HL-60/S4 (cell line): ENCODE measurements at regions not wholly inside any gene's neighbourhood (a gene's known extent, or its start where the extent isn't known, plus 50 kb on each side); places are given as distances from the start of the nearest gene placed in this dataset.

Experiments used
- in situ Hi-C: fragments of 300-500 bp; cut with MboI; formaldehyde crosslinking; loops from 2 replicates; pipeline ENCODE4 v1.14.3; 2022; ENCODE audit warnings: low sequenced_read_pairs

- in situ Hi-C loops = loop anchor here (25.0 kb wide), 1 partner anchor 98 kb away; no protein-coding TSS in a partner anchor
Observed at GRCh38 chr9:1414711-1415131, 364.6 kb downstream of the DMRT2 start.

- in situ Hi-C loops = loop anchor here (25.0 kb wide), 1 partner anchor 97 kb away; no protein-coding TSS in a partner anchor
Observed at GRCh38 chr9:1415146-1415545, 365.0 kb downstream of the DMRT2 start.

- in situ Hi-C loops = loop anchor here (25.0 kb wide), 1 partner anchor 96 kb away; no protein-coding TSS in a partner anchor
Observed at GRCh38 chr9:1416261-1416660, 366.1 kb downstream of the DMRT2 start.

- in situ Hi-C loops = loop anchor here (25.0 kb wide), 1 partner anchor 91 kb away; no protein-coding TSS in a partner anchor
Observed at GRCh38 chr9:1421436-1421835, 371.3 kb downstream of the DMRT2 start.

- in situ Hi-C loops = no loop called here
Observed at GRCh38 chr9:1427875-1428274, 377.7 kb downstream of the DMRT2 start.

- in situ Hi-C loops = no loop called here
Observed at GRCh38 chr9:1429297-1429696, 379.1 kb downstream of the DMRT2 start.

GRCh38 chr9:1431461-1431860 is 381.3 kb downstream of the DMRT2 start:
- in situ Hi-C loops = no loop called here

- in situ Hi-C loops = no loop called here
Observed at GRCh38 chr9:1434052-1434767, 384.1 kb downstream of the DMRT2 start.

GRCh38 chr9:1434811-1435210 is 384.7 kb downstream of the DMRT2 start:
- in situ Hi-C loops = no loop called here

GRCh38 chr9:1440256-1440655 is 390.1 kb downstream of the DMRT2 start:
- in situ Hi-C loops = no loop called here

- in situ Hi-C loops = no loop called here
Observed at GRCh38 chr9:1442105-1442504, 391.9 kb downstream of the DMRT2 start.

- in situ Hi-C loops = no loop called here
Observed at GRCh38 chr9:1443450-1443849, 393.3 kb downstream of the DMRT2 start.

- in situ Hi-C loops = no loop called here
Observed at GRCh38 chr9:1446671-1447070, 396.5 kb downstream of the DMRT2 start.

GRCh38 chr9:1453636-1454035 is 403.5 kb downstream of the DMRT2 start:
- in situ Hi-C loops = no loop called here

- in situ Hi-C loops = no loop called here
Observed at GRCh38 chr9:1454211-1454610, 404.1 kb downstream of the DMRT2 start.

- in situ Hi-C loops = no loop called here
Observed at GRCh38 chr9:1454616-1455347, 404.6 kb downstream of the DMRT2 start.

- in situ Hi-C loops = no loop called here
Observed at GRCh38 chr9:1455766-1456165, 405.6 kb downstream of the DMRT2 start.

GRCh38 chr9:1456301-1457024 is 406.3 kb downstream of the DMRT2 start:
- in situ Hi-C loops = no loop called here

GRCh38 chr9:1457460-1457859 is 407.3 kb downstream of the DMRT2 start:
- in situ Hi-C loops = no loop called here

GRCh38 chr9:1458503-1458902 is 408.3 kb downstream of the DMRT2 start:
- in situ Hi-C loops = no loop called here

- in situ Hi-C loops = no loop called here
Observed at GRCh38 chr9:1460143-1460769, 410.1 kb downstream of the DMRT2 start.
